ENCODE measurements at regions not wholly inside any gene's neighbourhood (a gene's known extent, or its start where the extent isn't known, plus 50 kb on each side); places are given as distances from the start of the nearest gene placed in this dataset.

- Histone ChIP-seq H3K79me2 (ENCODE audit: low read depth) (no peaks in the 10 kb centered on the region), H3K27me3 (no peaks in the 10 kb centered on the region), H3F3A (ENCODE audit: low read depth) (no peaks in the 10 kb centered on the region), H3K9me3 (ENCODE audit: low read depth) (no peaks in the 10 kb centered on the region), H3K36me3 (no peaks in the 10 kb centered on the region), H4K20me1 (ENCODE audit: low read depth) (no peaks in the 10 kb centered on the region), H3K4me3 (no peak overlapping the region), H3K27ac (no peak overlapping the region), H2AFZ (replicated peaks) (no peak overlapping the region), H3K9ac (no peak overlapping the region), H3K4me2 (no peak overlapping the region), H3K4me1 (peaks cover 20% of the 10 kb centered on the region)
- peaks cover 5% of the 10 kb centered on the region for H3K9me3 Mint-ChIP-seq
- TF ChIP-seq CTCF (IDR thresholded peaks at IDR 0.05) (no peak), EZH2phosphoT487 (IDR thresholded peaks at IDR 0.05) (no peak), EZH2 (IDR thresholded peaks at IDR 0.05) (no peak)
- peaks cover 3% of the 10 kb centered on the region for H3K27me3 Mint-ChIP-seq (ENCODE audit: insufficient read depth, low read depth)
- peak overlapping the region; percentile 48 for H3K27ac Mint-ChIP-seq
- no peak for DNase-seq (ENCODE audit: low spot score)
- H3K4me3 Mint-ChIP-seq, result no peak overlapping the region
- peaks cover 4% of the 10 kb centered on the region for H3K36me3 Mint-ChIP-seq
- H3K4me1 Mint-ChIP-seq, result peaks cover 22% of the 10 kb centered on the region
Observed at GRCh38 chr11:121892863-121893262, 223.2 kb downstream of the BLID start.

GRCh38 chr11:121892131-121892681 lies 223.8 kb downstream of the BLID start:
- DNase-seq (ENCODE audit: low spot score), result peak; percentile 3
- no peaks in the 10 kb centered on the region for H3K36me3 ChIP-seq
- no peak overlapping the region for H3K9ac ChIP-seq
- no peak overlapping the region for H3K4me3 ChIP-seq
- Mint-ChIP-seq H3K4me1 (peaks cover 29% of the 10 kb centered on the region), H3K27ac (peak overlapping the region; percentile 48), H3K36me3 (peaks cover 4% of the 10 kb centered on the region), H3K4me3 (no peak overlapping the region), H3K27me3 (ENCODE audit: insufficient read depth, low read depth) (peaks cover 3% of the 10 kb centered on the region), H3K9me3 (peaks cover 5% of the 10 kb centered on the region)
- H3K27ac ChIP-seq, result no peak overlapping the region
- H3K9me3 ChIP-seq (ENCODE audit: low read depth), result no peaks in the 10 kb centered on the region
- H3K4me1 ChIP-seq, result peaks cover 20% of the 10 kb centered on the region
- H4K20me1 ChIP-seq (ENCODE audit: low read depth), result no peaks in the 10 kb centered on the region
- TF ChIP-seq EZH2 (IDR thresholded peaks at IDR 0.05), result no peak
- TF ChIP-seq CTCF (IDR thresholded peaks at IDR 0.05), result no peak
- no peak for TF ChIP-seq EZH2phosphoT487 (IDR thresholded peaks at IDR 0.05)
- no peak overlapping the region for H2AFZ ChIP-seq (replicated peaks)
- H3K4me2 ChIP-seq, result no peak overlapping the region
- no peaks in the 10 kb centered on the region for H3K27me3 ChIP-seq
- no peaks in the 10 kb centered on the region for H3F3A ChIP-seq (ENCODE audit: low read depth)
- no peaks in the 10 kb centered on the region for H3K79me2 ChIP-seq (ENCODE audit: low read depth)

- Histone ChIP-seq H3K4me1 (peaks cover 20% of the 10 kb centered on the region), H3K27ac (no peak overlapping the region), H3K4me3 (no peak overlapping the region), H3K9me3 (ENCODE audit: low read depth) (no peaks in the 10 kb centered on the region), H3F3A (ENCODE audit: low read depth) (no peaks in the 10 kb centered on the region), H3K9ac (no peak overlapping the region), H3K36me3 (no peaks in the 10 kb centered on the region), H4K20me1 (ENCODE audit: low read depth) (no peaks in the 10 kb centered on the region), H2AFZ (replicated peaks) (no peak overlapping the region), H3K27me3 (no peaks in the 10 kb centered on the region), H3K4me2 (no peak overlapping the region), H3K79me2 (ENCODE audit: low read depth) (no peaks in the 10 kb centered on the region)
- Mint-ChIP-seq H3K27ac (no peak overlapping the region), H3K9me3 (peaks cover 2% of the 10 kb centered on the region), H3K27me3 (ENCODE audit: insufficient read depth, low read depth) (peaks cover 3% of the 10 kb centered on the region), H3K4me1 (peaks cover 33% of the 10 kb centered on the region), H3K4me3 (no peak overlapping the region), H3K36me3 (peaks cover 4% of the 10 kb centered on the region)
- DNase-seq (ENCODE audit: low spot score), result no peak
- TF ChIP-seq EZH2phosphoT487 (IDR thresholded peaks at IDR 0.05), result no peak
- TF ChIP-seq CTCF (IDR thresholded peaks at IDR 0.05), result no peak
- TF ChIP-seq EZH2 (IDR thresholded peaks at IDR 0.05), result no peak
Observed at GRCh38 chr11:121890946-121891515, 225.0 kb downstream of the BLID start.
